GM12878 (cell line): ENCODE measurements at regions not wholly inside any gene's neighbourhood (a gene's known extent, or its start where the extent isn't known, plus 50 kb on each side); places are given as distances from the start of the nearest gene placed in this dataset.

Source experiments
- EP300 ChIP-seq, 2 experiments: fragments of 150-350 bp in 1 of 2; IDR thresholded peaks; 2 replicates each; pipeline ENCODE4 v1.6.1; 2011 to 2012; ENCODE audit warnings: low read depth in 2 of 2, low read length in 2 of 2, borderline replicate concordance in 1 of 2, improper control_type of control experiment in 1 of 2, inconsistent platforms in 1 of 2; ENCODE audit not compliant: control insufficient read depth in 1 of 2
- MEF2A ChIP-seq: IDR thresholded peaks from 2 replicates; pipeline ENCODE4 v1.6.1; 2011; ENCODE audit warnings: low read depth, mild to moderate bottlenecking, low read length, moderate library complexity; ENCODE audit not compliant: insufficient read depth
- PAX8 ChIP-seq: fragments of 450-650 bp; IDR thresholded peaks from 2 replicates; pipeline ENCODE4 v1.6.1; 2017; ENCODE audit warnings: mild to moderate bottlenecking, moderate library complexity
- RBBP5 ChIP-seq: fragments of 200-600 bp; sonication (generic); conservative IDR thresholded peaks from 2 replicates; pipeline ENCODE4 v1.6.1; 2016
- RELA ChIP-seq: fragments of 450-650 bp; IDR thresholded peaks from 2 replicates; pipeline ENCODE4 v1.8.0; 2014; ENCODE audit warnings: borderline replicate concordance; ENCODE audit not compliant: partially characterized antibody
- ZBED1 ChIP-seq: IDR thresholded peaks from 2 replicates; pipeline ENCODE4 v1.6.1; 2016; ENCODE audit warnings: borderline replicate concordance
- ZBTB40 ChIP-seq: fragments of 450-650 bp; IDR thresholded peaks from 2 replicates; pipeline ENCODE4 v1.6.1; 2016; ENCODE audit warnings: mild to moderate bottlenecking, moderate library complexity, borderline replicate concordance
- ZNF274 ChIP-seq: IDR thresholded peaks from one replicate; pipeline ENCODE4 v1.8.0; 2011; ENCODE audit not compliant: insufficient read length, insufficient read depth
- TF ChIP-seq, protein P1 (sequence below): fragments of 450-650 bp; IDR thresholded peaks from 2 replicates; pipeline ENCODE4 v1.6.1; 2017; ENCODE audit warnings: borderline replicate concordance
- TF ChIP-seq, protein P2 (sequence below): fragments of 450-650 bp; IDR thresholded peaks from 2 replicates; pipeline ENCODE4 v1.6.1; 2016; ENCODE audit warnings: mild to moderate bottlenecking

DNA sequence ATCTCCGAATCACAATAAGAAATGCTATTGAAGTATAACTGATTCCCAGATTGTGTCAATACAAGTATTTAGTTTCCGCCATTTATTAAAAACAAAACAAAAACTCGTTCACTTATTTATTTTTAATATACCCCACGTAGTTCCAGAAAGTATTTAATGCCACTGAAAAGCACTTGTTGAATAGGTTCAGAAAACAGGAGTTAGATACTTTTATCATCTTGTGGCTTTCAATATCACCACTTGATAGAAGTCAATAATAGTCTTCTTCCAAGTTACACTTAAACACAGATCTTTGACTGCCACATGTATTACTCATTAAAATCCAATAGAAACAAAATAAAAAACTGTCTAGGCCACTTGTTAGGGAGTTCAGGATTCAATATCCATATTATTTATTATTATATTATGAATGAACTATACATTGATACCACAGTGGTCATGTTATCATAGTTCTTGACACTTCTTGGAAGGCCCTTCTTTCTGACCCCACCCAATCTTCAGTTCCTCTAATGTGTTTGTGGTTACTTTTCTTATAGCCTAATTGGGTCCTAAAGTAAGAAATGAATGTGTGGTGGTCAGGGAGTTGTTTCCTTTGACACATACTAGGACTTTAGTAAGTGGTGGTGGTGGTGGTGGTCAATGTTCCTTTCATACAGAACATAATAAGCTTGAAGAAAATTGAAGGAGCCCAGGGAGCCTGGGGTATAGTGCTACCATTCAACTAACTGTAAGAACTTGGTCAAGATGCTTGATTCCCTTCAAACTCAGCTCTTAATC lies 221.3 kb upstream of the ITGA4 start (continued):
- TF ChIP-seq ZBTB40 (no peak), EP300 (IDR thresholded peaks at IDR 0.05; ENCODE audit: borderline replicate concordance in 1 of 2, control insufficient read depth in 1 of 2, low read depth in 2 of 2, low read length in 2 of 2) (peak; percentile 84 to 91; a peak in 3 of 4 replicates), ZBED1 (peak; percentile 97), ZNF274 (no peak), RBBP5 (no peak), MEF2A (peak; percentile 97), RELA (no peak), PAX8 (no peak)
- TF ChIP-seq, protein P1, sequence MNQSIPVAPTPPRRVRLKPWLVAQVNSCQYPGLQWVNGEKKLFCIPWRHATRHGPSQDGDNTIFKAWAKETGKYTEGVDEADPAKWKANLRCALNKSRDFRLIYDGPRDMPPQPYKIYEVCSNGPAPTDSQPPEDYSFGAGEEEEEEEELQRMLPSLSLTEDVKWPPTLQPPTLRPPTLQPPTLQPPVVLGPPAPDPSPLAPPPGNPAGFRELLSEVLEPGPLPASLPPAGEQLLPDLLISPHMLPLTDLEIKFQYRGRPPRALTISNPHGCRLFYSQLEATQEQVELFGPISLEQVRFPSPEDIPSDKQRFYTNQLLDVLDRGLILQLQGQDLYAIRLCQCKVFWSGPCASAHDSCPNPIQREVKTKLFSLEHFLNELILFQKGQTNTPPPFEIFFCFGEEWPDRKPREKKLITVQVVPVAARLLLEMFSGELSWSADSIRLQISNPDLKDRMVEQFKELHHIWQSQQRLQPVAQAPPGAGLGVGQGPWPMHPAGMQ: no peak; the same call in 1 of the 2 replicates
- TF ChIP-seq, protein P2, sequence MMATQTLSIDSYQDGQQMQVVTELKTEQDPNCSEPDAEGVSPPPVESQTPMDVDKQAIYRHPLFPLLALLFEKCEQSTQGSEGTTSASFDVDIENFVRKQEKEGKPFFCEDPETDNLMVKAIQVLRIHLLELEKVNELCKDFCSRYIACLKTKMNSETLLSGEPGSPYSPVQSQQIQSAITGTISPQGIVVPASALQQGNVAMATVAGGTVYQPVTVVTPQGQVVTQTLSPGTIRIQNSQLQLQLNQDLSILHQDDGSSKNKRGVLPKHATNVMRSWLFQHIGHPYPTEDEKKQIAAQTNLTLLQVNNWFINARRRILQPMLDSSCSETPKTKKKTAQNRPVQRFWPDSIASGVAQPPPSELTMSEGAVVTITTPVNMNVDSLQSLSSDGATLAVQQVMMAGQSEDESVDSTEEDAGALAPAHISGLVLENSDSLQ: no peak
